Endothelial cell (in vitro differentiated cells): ENCODE measurements at regions not wholly inside any gene's neighbourhood (a gene's known extent, or its start where the extent isn't known, plus 50 kb on each side); places are given as distances from the start of the nearest gene placed in this dataset.

ENCODE experiments used
- DNase-seq: peaks from one replicate; pipeline ENCODE4 v3.0.0; 2021; ENCODE audit warnings: low spot score
- H3K27ac Mint-ChIP-seq: one replicate; pipeline ENCODE4 v1.8.0; 2021; ENCODE audit warnings: mixed read lengths, inconsistent platforms; ENCODE audit not compliant: unreplicated experiment
- H3K27me3 Mint-ChIP-seq: one replicate; pipeline ENCODE4 v1.8.0; 2021; ENCODE audit warnings: mild to moderate bottlenecking, moderate library complexity, mixed read lengths, inconsistent platforms; ENCODE audit not compliant: unreplicated experiment
- H3K36me3 Mint-ChIP-seq: one replicate; pipeline ENCODE4 v1.8.0; 2021; ENCODE audit warnings: mild to moderate bottlenecking, low read depth, mixed read lengths, inconsistent platforms; ENCODE audit not compliant: unreplicated experiment
- H3K4me1 Mint-ChIP-seq: one replicate; pipeline ENCODE4 v1.8.0; 2021; ENCODE audit warnings: mild to moderate bottlenecking, mixed read lengths, inconsistent platforms; ENCODE audit not compliant: unreplicated experiment
- H3K4me3 Mint-ChIP-seq: one replicate; pipeline ENCODE4 v1.8.0; 2021; ENCODE audit warnings: mild to moderate bottlenecking, mixed read lengths, inconsistent platforms; ENCODE audit not compliant: unreplicated experiment
- H3K9me3 Mint-ChIP-seq: one replicate; pipeline ENCODE4 v1.8.0; 2021; ENCODE audit warnings: mixed read lengths, inconsistent platforms; ENCODE audit not compliant: unreplicated experiment
- CTCF ChIP-seq: fragments of 200-600 bp; sonication (generic); IDR thresholded peaks from one replicate; pipeline ENCODE4 v1.5.0; 2021; ENCODE audit warnings: antibody characterized with exemption; ENCODE audit not compliant: unreplicated experiment

- no peak for TF ChIP-seq CTCF
- DNase-seq: no peak
- H3K27me3 Mint-ChIP-seq: no peaks in the 10 kb centered on the region
- H3K4me3 Mint-ChIP-seq: no peak overlapping the region
- no peaks in the 10 kb centered on the region for H3K9me3 Mint-ChIP-seq
- no peaks in the 10 kb centered on the region for H3K4me1 Mint-ChIP-seq
- no peak overlapping the region for H3K27ac Mint-ChIP-seq
- H3K36me3 Mint-ChIP-seq: no peaks in the 10 kb centered on the region
Observed at GRCh38 chr18:39271654-39272053, 1706.1 kb upstream of the CELF4 start.

GRCh38 chr18:39260565-39260964, 1695.0 kb upstream of the CELF4 start:
- Mint-ChIP-seq H3K36me3 (no peaks in the 10 kb centered on the region), H3K4me1 (no peaks in the 10 kb centered on the region), H3K4me3 (no peak overlapping the region), H3K9me3 (no peaks in the 10 kb centered on the region), H3K27me3 (peaks cover 2% of the 10 kb centered on the region), H3K27ac (no peak overlapping the region)
- no peak for DNase-seq
- no peak for TF ChIP-seq CTCF

DNA sequence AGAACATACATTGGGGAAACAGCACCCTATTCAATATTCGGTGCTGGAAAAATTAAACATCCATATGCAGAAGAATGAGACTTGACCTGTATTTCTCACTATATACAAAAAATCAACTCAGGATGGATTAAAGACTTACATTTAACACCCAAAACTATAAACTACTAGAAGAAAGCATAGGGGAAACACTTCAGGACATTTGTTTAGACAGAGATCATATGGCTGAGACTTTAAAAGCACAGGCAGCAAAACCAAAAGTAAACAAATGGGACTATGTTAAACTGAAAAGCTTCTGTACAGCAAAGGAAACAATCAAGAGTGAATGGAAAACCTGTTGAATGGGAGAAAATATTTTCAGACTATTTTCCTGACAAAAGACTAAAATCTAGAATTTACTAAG, 1694.1 kb upstream of the CELF4 start:
- Mint-ChIP-seq H3K4me1 (no peaks in the 10 kb centered on the region), H3K27ac (no peak overlapping the region), H3K36me3 (no peaks in the 10 kb centered on the region), H3K27me3 (peaks cover 2% of the 10 kb centered on the region), H3K9me3 (no peaks in the 10 kb centered on the region), H3K4me3 (no peak overlapping the region)
- TF ChIP-seq CTCF: no peak
- no peak for DNase-seq

GRCh38 chr18:39244242-39244641, 1678.6 kb upstream of the CELF4 start:
- H3K36me3 Mint-ChIP-seq: no peaks in the 10 kb centered on the region
- H3K4me3 Mint-ChIP-seq: no peak overlapping the region
- H3K9me3 Mint-ChIP-seq: no peaks in the 10 kb centered on the region
- no peak for TF ChIP-seq CTCF
- H3K27ac Mint-ChIP-seq: no peak overlapping the region
- DNase-seq: no peak
- no peaks in the 10 kb centered on the region for H3K4me1 Mint-ChIP-seq
- no peaks in the 10 kb centered on the region for H3K27me3 Mint-ChIP-seq

- Mint-ChIP-seq H3K27ac (no peak overlapping the region), H3K27me3 (no peaks in the 10 kb centered on the region), H3K4me1 (no peaks in the 10 kb centered on the region), H3K4me3 (no peak overlapping the region), H3K36me3 (no peaks in the 10 kb centered on the region), H3K9me3 (no peaks in the 10 kb centered on the region)
- no peak for TF ChIP-seq CTCF
- no peak for DNase-seq
Observed at GRCh38 chr18:39241534-39241933, 1675.9 kb upstream of the CELF4 start.
